ENCODE measurements at regions not wholly inside any gene's neighbourhood (a gene's known extent, or its start where the extent isn't known, plus 50 kb on each side); places are given as distances from the start of the nearest gene placed in this dataset.

- TF ChIP-seq CTCF (IDR thresholded peaks at IDR 0.05): no peak
- peaks cover 47% of the 10 kb centered on the region for H3K9me3 Mint-ChIP-seq
- H3K4me1 Mint-ChIP-seq (ENCODE audit: low read depth): no peaks in the 10 kb centered on the region
- no peak overlapping the region for H3K27ac Mint-ChIP-seq
- no peak overlapping the region for H3K4me3 Mint-ChIP-seq
- no peaks in the 10 kb centered on the region for H3K36me3 Mint-ChIP-seq (ENCODE audit: low read depth)
- no peak for DNase-seq
- no peaks in the 10 kb centered on the region for H3K27me3 Mint-ChIP-seq (ENCODE audit: insufficient read depth)
Measured at GRCh38 chr2:2757764-2758163, 426.7 kb upstream of the MYT1L start.

- H3K36me3 Mint-ChIP-seq (ENCODE audit: low read depth): no peaks in the 10 kb centered on the region
- no peak for DNase-seq
- no peak overlapping the region for H3K27ac Mint-ChIP-seq
- no peak overlapping the region for H3K4me3 Mint-ChIP-seq
- peaks cover 49% of the 10 kb centered on the region for H3K9me3 Mint-ChIP-seq
- H3K4me1 Mint-ChIP-seq (ENCODE audit: low read depth): no peaks in the 10 kb centered on the region
- H3K27me3 Mint-ChIP-seq (ENCODE audit: insufficient read depth): no peaks in the 10 kb centered on the region
- TF ChIP-seq CTCF (IDR thresholded peaks at IDR 0.05): no peak
Measured at GRCh38 chr2:2756886-2757285, 425.8 kb upstream of the MYT1L start.

GRCh38 chr2:2755990-2756389 is 424.9 kb upstream of the MYT1L start:
- DNase-seq: no peak
- Mint-ChIP-seq H3K4me1 (ENCODE audit: low read depth) (no peaks in the 10 kb centered on the region), H3K27me3 (ENCODE audit: insufficient read depth) (no peaks in the 10 kb centered on the region), H3K27ac (no peak overlapping the region), H3K36me3 (ENCODE audit: low read depth) (no peaks in the 10 kb centered on the region), H3K9me3 (peaks cover 49% of the 10 kb centered on the region), H3K4me3 (no peak overlapping the region)
- no peak for TF ChIP-seq CTCF (IDR thresholded peaks at IDR 0.05)

- H3K4me3 Mint-ChIP-seq: no peak overlapping the region
Measured at GRCh38 chr2:2754940-2755339, 423.9 kb upstream of the MYT1L start.

GRCh38 chr2:2751715-2752315 is 420.7 kb upstream of the MYT1L start:
- H3K9me3 Mint-ChIP-seq: peaks cover 41% of the 10 kb centered on the region
- DNase-seq: no peak
- H3K4me3 Mint-ChIP-seq: no peak overlapping the region
- no peaks in the 10 kb centered on the region for H3K4me1 Mint-ChIP-seq (ENCODE audit: low read depth)
- no peaks in the 10 kb centered on the region for H3K27me3 Mint-ChIP-seq (ENCODE audit: insufficient read depth)
- no peak overlapping the region for H3K27ac Mint-ChIP-seq
- no peak for TF ChIP-seq CTCF (IDR thresholded peaks at IDR 0.05)
- H3K36me3 Mint-ChIP-seq (ENCODE audit: low read depth): no peaks in the 10 kb centered on the region

More at GRCh38 chr2:2754940-2755339, 423.9 kb upstream of the MYT1L start:
- no peaks in the 10 kb centered on the region for H3K36me3 Mint-ChIP-seq (ENCODE audit: low read depth)
- no peaks in the 10 kb centered on the region for H3K27me3 Mint-ChIP-seq (ENCODE audit: insufficient read depth)
- no peak for DNase-seq
- H3K9me3 Mint-ChIP-seq: peaks cover 50% of the 10 kb centered on the region
- no peaks in the 10 kb centered on the region for H3K4me1 Mint-ChIP-seq (ENCODE audit: low read depth)
- H3K27ac Mint-ChIP-seq: no peak overlapping the region
- TF ChIP-seq CTCF (IDR thresholded peaks at IDR 0.05): no peak

Data from HFFc6 (cell line).